HUES6 (cell line): ENCODE measurements at regions not wholly inside any gene's neighbourhood (a gene's known extent, or its start where the extent isn't known, plus 50 kb on each side); places are given as distances from the start of the nearest gene placed in this dataset.
A peak's percentile ranks its signal among the peaks of the same experiment; 100 is the strongest.

Experiments
- H3K27ac ChIP-seq: 2 replicates; pipeline ENCODE4 v1.7.0; 2013; ENCODE audit warnings: low read depth, mild to moderate bottlenecking, low read length, inconsistent platforms
- H3K27me3 ChIP-seq: 2 replicates; pipeline ENCODE4 v1.6.1; 2013; ENCODE audit warnings: low read length; ENCODE audit not compliant: control insufficient read depth, insufficient read depth
- H3K36me3 ChIP-seq: 2 replicates; pipeline ENCODE4 v1.6.1; 2013; ENCODE audit warnings: low read length; ENCODE audit not compliant: control insufficient read depth, insufficient read depth
- H3K4me1 ChIP-seq: 2 replicates; pipeline ENCODE4 v1.6.1; 2013; ENCODE audit warnings: low read length; ENCODE audit not compliant: control insufficient read depth, insufficient read depth
- H3K4me3 ChIP-seq: 2 replicates; pipeline ENCODE4 v1.5.1; 2013; ENCODE audit warnings: low read depth, low read length
- H3K9ac ChIP-seq: one replicate; pipeline ENCODE4 v1.6.1; 2013; ENCODE audit warnings: mild to moderate bottlenecking, low read length
- H3K9me3 ChIP-seq: 2 replicates; pipeline ENCODE4 v1.6.1; 2013; ENCODE audit warnings: low read depth, low read length; ENCODE audit not compliant: control insufficient read depth, insufficient read depth

DNA sequence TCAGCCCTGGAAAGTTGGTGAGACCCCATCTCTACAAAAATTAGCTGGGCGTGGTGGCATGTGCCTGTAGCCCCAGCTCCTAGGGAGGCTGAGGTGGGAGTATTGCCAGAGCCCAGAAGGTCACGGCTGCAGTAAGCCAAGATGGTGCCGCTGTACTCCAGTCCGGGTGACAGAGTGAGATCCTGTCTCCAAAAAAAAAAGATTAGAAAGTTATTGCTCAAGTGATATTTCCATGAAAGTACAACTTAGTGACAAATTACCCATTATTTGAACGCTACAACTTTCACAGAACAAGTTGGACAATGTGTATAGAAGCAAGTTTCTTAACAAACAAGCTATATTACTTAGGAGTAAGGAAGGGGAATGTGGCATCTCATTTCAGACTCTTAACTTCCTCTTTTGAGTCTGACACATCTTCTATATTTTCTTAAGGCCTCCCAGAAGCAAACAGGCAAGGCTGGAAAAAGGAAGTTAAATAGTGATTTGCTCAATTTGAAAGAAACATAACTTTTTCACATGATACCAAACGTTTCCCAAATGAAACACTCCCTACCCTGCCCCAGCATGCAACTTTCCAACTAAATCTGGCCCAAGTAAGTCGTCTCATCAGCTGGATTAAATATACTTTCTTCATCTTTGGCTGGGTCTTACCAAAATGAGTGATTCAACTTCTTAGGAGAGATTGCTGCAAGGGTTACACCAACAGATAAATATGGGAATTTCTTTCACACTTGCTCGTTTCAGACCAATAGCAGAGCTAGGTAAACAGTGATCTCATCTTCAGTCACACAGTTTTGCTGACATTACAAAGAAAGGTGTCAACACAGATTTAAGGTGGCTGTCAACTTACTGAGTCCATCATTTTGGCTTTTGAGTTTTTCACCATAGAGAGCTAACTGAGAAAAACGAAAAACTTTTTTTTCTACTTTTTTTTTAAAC is 66.3 kb upstream of the KLF6 start:
- peak overlapping the region; percentile 64; the same call in 1 of the 2 replicates for H3K27ac ChIP-seq
- no peaks in the 10 kb centered on the region for H3K9me3 ChIP-seq
- H3K27me3 ChIP-seq: no peaks in the 10 kb centered on the region
- H3K4me1 ChIP-seq: peaks cover 24% of the 10 kb centered on the region
- H3K9ac ChIP-seq: no peak overlapping the region
- H3K36me3 ChIP-seq: no peaks in the 10 kb centered on the region
- no peak overlapping the region for H3K4me3 ChIP-seq

DNA sequence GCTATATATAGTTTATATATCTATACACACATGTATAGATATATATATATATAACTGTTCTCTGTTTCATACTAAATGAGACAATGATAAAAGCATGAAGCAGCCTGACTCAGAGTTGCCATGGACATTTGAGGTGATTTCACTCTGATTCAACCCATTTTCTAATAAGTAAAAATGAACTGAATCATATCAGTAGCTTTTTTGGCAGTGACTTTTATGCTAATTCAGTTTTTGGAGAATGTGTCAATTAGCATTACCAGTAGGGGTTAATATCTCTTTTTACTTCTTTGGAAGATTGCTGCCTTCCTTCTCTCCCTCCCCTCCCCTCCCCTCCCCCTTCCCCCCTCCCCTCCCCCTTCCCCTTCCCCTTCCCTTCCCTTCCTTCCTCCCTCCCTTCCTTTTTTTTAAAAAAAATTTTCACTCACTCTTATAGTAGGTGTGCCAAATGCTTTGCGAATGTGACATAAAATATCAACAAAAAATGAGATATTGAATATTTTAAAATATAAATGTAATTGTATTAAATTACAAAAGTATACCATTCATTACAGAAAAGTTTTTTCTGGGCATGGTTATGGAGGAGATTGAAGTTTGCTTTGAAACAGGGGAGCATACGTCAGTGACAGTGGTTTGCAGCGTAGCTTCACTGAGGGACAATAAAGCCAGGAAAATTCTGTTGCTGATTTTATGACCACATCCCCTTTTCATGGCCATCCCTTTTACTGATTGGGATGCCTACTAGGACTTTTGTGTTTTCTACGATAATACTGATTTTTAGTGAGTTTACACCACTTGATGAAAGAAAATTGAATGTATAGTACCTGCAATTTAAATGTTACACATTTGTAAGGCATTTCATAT is 64.0 kb upstream of the KLF6 start:
- H3K9me3 ChIP-seq: no peaks in the 10 kb centered on the region
- H3K27ac ChIP-seq: no peak overlapping the region
- no peaks in the 10 kb centered on the region for H3K27me3 ChIP-seq
- no peak overlapping the region for H3K9ac ChIP-seq
- H3K4me1 ChIP-seq: peaks cover 24% of the 10 kb centered on the region
- no peak overlapping the region for H3K4me3 ChIP-seq
- no peaks in the 10 kb centered on the region for H3K36me3 ChIP-seq

DNA sequence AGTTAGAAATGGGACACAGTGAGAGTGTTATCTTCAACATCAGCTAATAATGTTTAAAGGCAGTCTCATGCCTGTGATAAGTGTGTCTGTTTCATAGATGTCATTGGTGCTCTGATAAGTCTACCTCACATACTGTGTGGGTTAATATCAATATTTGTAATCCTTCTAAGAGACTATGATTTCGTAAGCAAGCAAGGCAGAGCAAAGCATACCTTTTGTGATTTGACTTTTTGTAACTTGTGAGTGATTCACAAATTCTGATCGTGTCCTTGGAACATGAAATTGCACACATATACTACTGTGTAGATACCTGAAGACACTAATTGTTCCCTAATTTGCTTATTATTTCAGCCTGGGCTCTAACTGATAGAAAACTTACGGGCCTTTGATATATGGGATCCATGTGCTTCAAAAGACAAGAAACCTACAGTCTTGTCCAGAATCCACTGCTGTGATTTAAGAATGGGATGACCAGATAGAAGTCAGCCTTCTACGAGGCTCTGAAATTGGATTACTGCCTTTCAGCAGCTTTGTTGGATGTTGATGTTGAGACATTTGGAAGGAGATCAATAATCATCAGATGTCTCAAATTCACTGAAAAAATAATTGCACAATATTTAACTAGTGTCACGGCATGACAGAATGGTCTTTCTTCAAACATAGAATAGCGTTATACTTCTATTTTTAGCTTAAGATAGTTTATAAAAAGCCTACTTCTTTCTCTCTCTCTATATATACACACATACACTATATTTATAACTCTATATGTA is 63.2 kb upstream of the KLF6 start:
- no peak overlapping the region for H3K9ac ChIP-seq
- no peak overlapping the region for H3K4me3 ChIP-seq
- H3K27ac ChIP-seq: no peak overlapping the region

DNA sequence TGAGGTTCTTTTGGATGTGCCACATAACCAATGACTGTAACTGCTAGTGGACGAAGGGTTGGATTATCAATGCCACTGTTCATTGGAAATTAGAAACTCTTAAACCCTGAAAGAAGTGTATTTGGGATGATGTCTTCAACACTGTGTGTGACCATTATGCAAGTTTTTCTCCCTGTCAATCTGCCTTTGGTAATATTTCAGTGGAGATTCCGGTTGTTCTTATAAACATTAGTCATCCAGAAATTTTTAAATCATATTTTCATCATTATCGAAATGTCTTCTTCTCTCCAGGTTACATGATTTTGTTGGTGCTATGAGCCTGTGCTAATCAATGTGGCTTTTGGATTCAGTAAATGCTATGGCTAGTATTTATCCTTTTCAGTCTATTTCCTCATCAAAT is 61.7 kb upstream of the KLF6 start:
- Histone ChIP-seq H3K4me3 (no peak overlapping the region), H3K27ac (no peak overlapping the region), H3K36me3 (no peaks in the 10 kb centered on the region), H3K27me3 (no peaks in the 10 kb centered on the region), H3K4me1 (peaks cover 6% of the 10 kb centered on the region; the same call in 1 of the 2 replicates), H3K9ac (no peak overlapping the region), H3K9me3 (no peaks in the 10 kb centered on the region)

More for the DNA sequence above, 63.2 kb upstream of the KLF6 start:
- no peaks in the 10 kb centered on the region for H3K36me3 ChIP-seq
- no peaks in the 10 kb centered on the region for H3K27me3 ChIP-seq
- no peaks in the 10 kb centered on the region for H3K9me3 ChIP-seq
- H3K4me1 ChIP-seq: peaks cover 18% of the 10 kb centered on the region

DNA sequence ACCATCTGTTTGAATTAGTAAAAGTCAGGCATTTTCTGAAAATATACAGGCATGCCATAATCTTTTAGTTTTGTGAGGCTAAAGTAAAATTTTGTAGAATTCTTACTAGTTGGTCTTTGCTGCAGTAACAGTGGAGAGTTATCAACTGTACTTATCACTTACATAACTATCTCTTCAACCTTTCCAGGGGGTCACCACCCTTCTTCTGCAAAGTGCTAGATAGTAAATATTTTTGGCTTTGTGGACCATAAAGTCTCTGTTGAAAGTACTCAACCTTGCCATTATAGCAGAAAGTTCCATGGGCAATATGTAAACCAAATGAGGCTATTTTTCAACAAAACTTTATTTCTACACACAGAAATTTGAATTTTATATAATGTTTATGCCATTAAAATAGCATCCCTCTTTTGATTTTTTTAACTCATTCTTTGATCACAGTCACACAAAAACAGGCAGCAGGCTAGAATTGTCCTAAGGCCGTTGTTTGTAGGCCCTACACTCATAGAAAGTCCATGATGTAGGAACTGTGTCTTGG is 59.5 kb upstream of the KLF6 start:
- no peak overlapping the region for H3K9ac ChIP-seq
- H3K36me3 ChIP-seq: no peaks in the 10 kb centered on the region
- H3K9me3 ChIP-seq: no peaks in the 10 kb centered on the region
- no peaks in the 10 kb centered on the region for H3K27me3 ChIP-seq
- H3K4me1 ChIP-seq: no peaks in the 10 kb centered on the region
- H3K4me3 ChIP-seq: no peak overlapping the region
- no peak overlapping the region for H3K27ac ChIP-seq

DNA sequence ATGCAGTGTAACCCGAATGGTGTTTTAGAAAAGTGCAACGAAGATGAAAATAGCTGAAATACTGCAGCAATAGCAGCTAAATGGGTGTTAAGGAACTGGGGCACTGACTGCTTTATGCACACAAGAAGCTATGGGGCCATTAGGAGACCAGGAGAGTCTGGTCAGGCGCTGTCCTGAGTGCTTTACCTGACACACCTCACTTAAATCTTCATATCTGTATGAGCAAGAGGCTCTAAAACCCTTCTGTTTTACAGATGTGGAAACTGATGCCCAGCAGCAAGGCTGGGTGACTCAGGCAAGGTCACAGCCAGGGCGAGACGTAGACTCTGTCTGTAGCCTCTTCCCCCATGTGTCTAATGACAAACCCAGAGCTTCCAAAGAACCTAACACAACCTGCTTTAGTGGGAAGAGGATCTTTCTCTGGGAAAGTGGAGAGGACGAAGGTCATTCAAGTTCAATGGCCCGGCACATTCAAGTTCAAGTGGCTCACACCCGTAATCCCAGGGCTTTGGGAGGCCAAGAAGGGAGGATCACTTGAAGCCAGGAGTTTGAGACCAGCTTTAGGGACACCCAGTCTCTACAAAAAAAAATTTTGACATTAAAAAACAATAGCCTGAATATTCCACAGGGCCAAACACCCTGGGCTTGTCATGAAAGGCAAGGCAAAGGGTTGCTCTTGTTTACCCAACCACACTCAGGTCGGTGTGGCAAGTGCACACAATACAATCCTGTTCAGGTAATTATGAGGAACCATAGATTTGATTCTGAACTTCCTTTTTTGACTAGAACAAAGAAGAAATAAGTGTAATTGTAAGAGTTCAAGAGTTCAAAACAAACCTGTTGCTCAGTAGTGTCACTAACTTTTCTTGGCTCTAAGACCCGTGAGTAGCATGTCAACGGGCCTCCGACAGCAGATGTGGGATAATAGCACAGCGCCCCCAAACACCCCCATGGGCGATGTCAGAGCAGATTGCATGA is 53.7 kb upstream of the KLF6 start:
- no peaks in the 10 kb centered on the region for H3K9me3 ChIP-seq
- H3K27me3 ChIP-seq: no peaks in the 10 kb centered on the region
- no peak overlapping the region for H3K27ac ChIP-seq
- H3K4me1 ChIP-seq: no peaks in the 10 kb centered on the region
- H3K9ac ChIP-seq: no peak overlapping the region
- H3K36me3 ChIP-seq: no peaks in the 10 kb centered on the region
- no peak overlapping the region for H3K4me3 ChIP-seq

DNA sequence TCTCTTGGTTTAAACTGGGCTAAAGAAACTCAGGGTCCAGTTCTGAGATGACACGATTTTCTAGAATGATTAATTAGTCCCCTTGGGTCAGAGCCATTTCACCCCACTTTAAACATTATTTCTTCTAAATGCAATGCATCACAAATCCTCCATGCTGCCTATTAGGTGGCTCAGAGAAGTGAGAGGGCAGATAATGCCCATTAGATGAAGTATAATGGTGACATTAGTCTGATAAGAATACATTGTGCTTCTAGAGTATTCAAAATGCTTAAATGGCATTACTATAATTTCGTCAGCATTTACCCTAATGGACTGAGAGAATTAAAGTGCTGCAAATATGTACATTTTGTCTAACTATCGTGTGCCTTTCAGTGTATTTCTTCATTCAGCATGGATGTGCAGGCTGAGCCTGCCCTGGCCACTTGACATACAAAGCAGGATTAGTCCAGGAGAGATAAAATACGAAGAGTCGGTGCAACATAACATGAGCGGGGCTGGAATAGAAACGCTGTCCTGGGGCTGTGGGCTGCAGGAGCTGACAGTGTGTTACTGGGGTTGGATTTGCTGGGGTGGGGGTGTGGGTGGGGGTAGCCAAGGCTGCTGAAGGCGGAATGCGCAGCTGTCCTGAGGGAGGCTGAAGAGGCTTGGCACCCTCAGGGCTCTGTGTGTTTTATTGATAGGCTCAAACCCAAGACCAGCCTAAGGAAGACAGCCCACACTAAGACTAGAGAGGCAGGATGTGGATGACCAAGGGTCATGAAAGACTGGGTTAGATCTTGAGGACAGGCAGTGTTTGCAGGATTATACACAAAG is 52.8 kb upstream of the KLF6 start:
- Histone ChIP-seq H3K36me3 (no peaks in the 10 kb centered on the region), H3K4me3 (no peak overlapping the region), H3K9me3 (no peaks in the 10 kb centered on the region), H3K27ac (no peak overlapping the region), H3K27me3 (no peaks in the 10 kb centered on the region), H3K9ac (no peak overlapping the region), H3K4me1 (no peaks in the 10 kb centered on the region)

DNA sequence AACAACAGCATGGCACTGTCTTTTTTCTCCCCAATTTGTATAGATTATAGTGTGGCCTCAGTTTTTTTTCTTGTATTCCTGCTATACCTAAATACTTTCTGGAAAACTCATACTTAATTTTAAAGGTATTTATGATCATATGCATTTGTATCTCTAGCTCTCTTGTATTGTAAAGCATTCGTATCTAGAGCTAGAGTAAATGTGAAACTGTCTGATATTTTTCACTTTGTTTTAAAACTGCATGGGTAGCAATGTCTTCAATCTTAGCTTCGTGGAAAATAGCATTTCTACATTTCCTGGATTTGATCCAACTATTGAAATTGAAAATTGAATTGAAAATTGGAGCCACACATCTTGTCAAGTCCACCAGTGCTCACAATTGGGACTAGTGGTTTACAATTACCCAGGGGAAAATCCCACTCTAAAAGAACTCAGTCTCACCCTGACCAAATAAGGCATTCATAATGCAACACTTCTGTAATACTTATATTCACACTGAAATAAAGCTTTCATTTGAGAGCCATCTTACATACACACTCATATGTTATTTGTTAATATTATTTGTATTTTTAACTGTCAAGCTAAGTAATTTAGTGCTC is 51.3 kb upstream of the KLF6 start:
- Histone ChIP-seq H3K27me3 (no peaks in the 10 kb centered on the region), H3K9ac (no peak overlapping the region), H3K27ac (no peak overlapping the region), H3K36me3 (no peaks in the 10 kb centered on the region), H3K4me3 (no peak overlapping the region), H3K4me1 (peaks cover 2% of the 10 kb centered on the region; the same call in 1 of the 2 replicates), H3K9me3 (no peaks in the 10 kb centered on the region)

DNA sequence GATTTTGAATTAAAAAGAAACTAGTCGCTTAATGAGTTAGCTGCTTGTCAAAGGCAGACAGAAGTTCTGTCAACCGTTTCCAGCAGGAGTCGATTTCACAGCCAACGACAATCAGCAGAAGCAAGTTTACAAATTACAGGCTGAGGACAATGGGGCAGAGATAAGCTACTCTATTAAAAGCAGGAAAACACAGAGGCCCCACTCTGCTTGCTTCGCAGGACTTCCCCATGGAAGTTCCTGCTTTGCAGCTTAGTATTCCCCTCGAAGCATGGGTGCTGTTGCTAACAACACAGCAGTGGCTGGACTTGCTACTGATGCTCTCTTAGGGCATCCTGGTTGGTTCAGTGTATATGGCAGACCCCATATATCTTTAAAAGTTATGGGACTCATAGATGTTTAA is 50.8 kb upstream of the KLF6 start:
- Histone ChIP-seq H3K9ac (no peak overlapping the region), H3K9me3 (no peaks in the 10 kb centered on the region), H3K4me3 (no peak overlapping the region), H3K36me3 (no peaks in the 10 kb centered on the region), H3K27ac (no peak overlapping the region), H3K27me3 (no peaks in the 10 kb centered on the region), H3K4me1 (peaks cover 7% of the 10 kb centered on the region)
